Bronchial epithelial cell (primary cell): ENCODE measurements at regions not wholly inside any gene's neighbourhood (a gene's known extent, or its start where the extent isn't known, plus 50 kb on each side); places are given as distances from the start of the nearest gene placed in this dataset.

ENCODE experiments used
- DNase-seq: peaks from one replicate; pipeline ENCODE4 v3.0.0-alpha.2; 2010; ENCODE audit warnings: low read depth
- FAIRE-seq: peaks from 2 replicates; lab custom pipeline; 2011; peaks lifted over from hg19 to GRCh38; lab: Jason Lieb, UNC
- H3K27me3 ChIP-seq: 2 replicates; pipeline ENCODE4 v1.5.1; 2011; ENCODE audit warnings: low read length; ENCODE audit not compliant: control insufficient read depth, insufficient read depth
- H3K36me3 ChIP-seq: 2 replicates; pipeline ENCODE4 v1.5.1; 2011; ENCODE audit warnings: low read length; ENCODE audit not compliant: control insufficient read depth, insufficient read depth
- H3K4me3 ChIP-seq: 2 replicates; pipeline ENCODE4 v1.5.1; 2011; ENCODE audit warnings: mild to moderate bottlenecking, low read depth, low read length, control low read depth
- CTCF ChIP-seq: IDR thresholded peaks from 2 replicates; pipeline ENCODE4 v1.5.1; 2011; ENCODE audit warnings: mild to moderate bottlenecking, moderate library complexity, low read length, control low read depth, inconsistent platforms; ENCODE audit not compliant: insufficient read depth, severe bottlenecking

- no peak for TF ChIP-seq CTCF
- H3K36me3 ChIP-seq, result no peaks in the 10 kb centered on the region
- no peaks in the 10 kb centered on the region for H3K27me3 ChIP-seq
- no peak for FAIRE-seq
- no peak overlapping the region for H3K4me3 ChIP-seq
- peak; percentile 65 for DNase-seq
These were observed 193.8 kb downstream of the RBM43 start for GRCh38 chr2:151067658-151068369.

GRCh38 chr2:151063271-151063670, 198.4 kb downstream of the RBM43 start:
- no peaks in the 10 kb centered on the region for H3K36me3 ChIP-seq
- no peak for FAIRE-seq
- no peaks in the 10 kb centered on the region for H3K27me3 ChIP-seq
- no peak overlapping the region for H3K4me3 ChIP-seq
- peak; percentile 90 for DNase-seq
- TF ChIP-seq CTCF, result no peak

GRCh38 chr2:151060287-151060686, 201.4 kb downstream of the RBM43 start:
- Histone ChIP-seq H3K4me3 (no peak overlapping the region), H3K27me3 (no peaks in the 10 kb centered on the region), H3K36me3 (no peaks in the 10 kb centered on the region)
- DNase-seq (no peak), FAIRE-seq (no peak)
- no peak for TF ChIP-seq CTCF

GRCh38 chr2:151056870-151057269, 204.8 kb downstream of the RBM43 start:
- H3K4me3 ChIP-seq, result no peak overlapping the region
- H3K27me3 ChIP-seq, result no peaks in the 10 kb centered on the region
- DNase-seq (peak; percentile 88), FAIRE-seq (no peak)
- TF ChIP-seq CTCF, result no peak
- H3K36me3 ChIP-seq, result no peaks in the 10 kb centered on the region

GRCh38 chr2:151053661-151053990, 208.0 kb downstream of the RBM43 start:
- Histone ChIP-seq H3K36me3 (no peaks in the 10 kb centered on the region), H3K27me3 (no peaks in the 10 kb centered on the region), H3K4me3 (no peak overlapping the region)
- no peak for TF ChIP-seq CTCF
- FAIRE-seq (no peak), DNase-seq (peak; percentile 65)
